Fibroblast of lung (primary cell): ENCODE measurements at regions not wholly inside any gene's neighbourhood (a gene's known extent, or its start where the extent isn't known, plus 50 kb on each side); places are given as distances from the start of the nearest gene placed in this dataset.

ENCODE experiments used
- DNase-seq, 2 donors: peaks; one replicate each; pipeline versions ENCODE4 v3.0.0 to v3.0.0-alpha.2; 2010; ENCODE audit warnings: low read depth in 2 of 2
- H2AFZ ChIP-seq: 2 replicates; pipeline ENCODE4 v1.5.1; 2012; ENCODE audit warnings: low read length, control low read depth, inconsistent platforms
- H3K27ac ChIP-seq: 2 replicates; pipeline ENCODE4 v1.5.1; 2011; ENCODE audit warnings: low read length, control low read depth; ENCODE audit not compliant: insufficient read depth
- H3K27me3 ChIP-seq: 2 replicates; pipeline ENCODE4 v1.5.1; 2011; ENCODE audit warnings: mild to moderate bottlenecking, low read length; ENCODE audit not compliant: control insufficient read depth, insufficient read depth
- H3K36me3 ChIP-seq: 2 replicates; pipeline ENCODE4 v1.5.1; 2011; ENCODE audit warnings: low read length; ENCODE audit not compliant: control insufficient read depth, insufficient read depth
- H3K4me1 ChIP-seq: 2 replicates; pipeline ENCODE4 v1.5.1; 2011; ENCODE audit warnings: low read length; ENCODE audit not compliant: control insufficient read depth, insufficient read depth; ENCODE audit errors: extremely low read depth
- H3K4me2 ChIP-seq: 2 replicates; pipeline ENCODE4 v1.5.1; 2011; ENCODE audit warnings: low read length, control low read depth; ENCODE audit not compliant: insufficient read depth; ENCODE audit errors: extremely low read depth
- H3K4me3 ChIP-seq, 4 experiments: fragments of 200-600 bp in 1 of 4; sonication (generic) in 1 of 4; replicated peaks in 1 of 4; 2 replicates each; pipeline ENCODE4 v1.5.1; 2011 to 2016; ENCODE audit warnings: low read length in 4 of 4, low read depth in 3 of 4, mild to moderate bottlenecking in 3 of 4, control low read depth in 2 of 4, inconsistent platforms in 1 of 4, mixed read lengths in 1 of 4; ENCODE audit not compliant: insufficient read depth in 1 of 4; ENCODE audit errors: control extremely low read depth in 1 of 4
- H3K79me2 ChIP-seq: 2 replicates; pipeline ENCODE4 v1.5.1; 2012; ENCODE audit warnings: mild to moderate bottlenecking, low read length, inconsistent platforms; ENCODE audit not compliant: control insufficient read depth, insufficient read depth
- H3K9ac ChIP-seq: 2 replicates; pipeline ENCODE4 v1.5.1; 2011; ENCODE audit warnings: mild to moderate bottlenecking, low read length, control low read depth; ENCODE audit not compliant: insufficient read depth
- H3K9me3 ChIP-seq: 2 replicates; pipeline ENCODE4 v1.5.1; 2012; ENCODE audit warnings: low read depth, low read length; ENCODE audit not compliant: control insufficient read depth, insufficient read depth
- H4K20me1 ChIP-seq: 2 replicates; pipeline ENCODE4 v1.5.1; 2011; ENCODE audit warnings: low read length; ENCODE audit not compliant: control insufficient read depth, insufficient read depth; ENCODE audit errors: extremely low read depth
- CTCF ChIP-seq, 2 donors: IDR thresholded peaks in 1 of 2; conservative IDR thresholded peaks in 1 of 2; 1 replicate in 1 of 2; 2 replicates in 1 of 2; pipeline ENCODE4 v1.5.1; 2011 to 2012; ENCODE audit warnings: low read length in 2 of 2, control low read depth in 1 of 2, inconsistent platforms in 1 of 2, low read depth in 1 of 2, mild to moderate bottlenecking in 1 of 2
- EZH2 ChIP-seq: IDR thresholded peaks from 2 replicates; pipeline ENCODE4 v1.5.1; 2012; ENCODE audit warnings: low read length, control low read depth, mild to moderate bottlenecking; ENCODE audit errors: missing control alignments

- Histone ChIP-seq H3K9me3 (no peaks in the 10 kb centered on the region), H2AFZ (no peak overlapping the region), H3K27ac (no peak overlapping the region), H3K4me3 (no peak overlapping the region), H3K4me1 (no peaks in the 10 kb centered on the region), H3K9ac (no peak overlapping the region), H4K20me1 (no peaks in the 10 kb centered on the region), H3K36me3 (no peaks in the 10 kb centered on the region), H3K27me3 (no peaks in the 10 kb centered on the region), H3K4me2 (no peak overlapping the region), H3K79me2 (no peaks in the 10 kb centered on the region)
- TF ChIP-seq CTCF (conservative IDR thresholded peaks at IDR 0.05 in 1 of 2, IDR thresholded peaks at IDR 0.05 in 1 of 2; ENCODE audit: low read depth in 1 of 2, low read length in 2 of 2) (no peak), EZH2 (no peak)
- DNase-seq = no peak
Measured at GRCh38 chr1:168947041-168947440, 159.4 kb upstream of the ATP1B1 start.

- Histone ChIP-seq H3K4me2 (no peak overlapping the region), H3K9me3 (no peaks in the 10 kb centered on the region), H4K20me1 (no peaks in the 10 kb centered on the region), H3K27me3 (no peaks in the 10 kb centered on the region), H3K79me2 (no peaks in the 10 kb centered on the region), H3K4me3 (no peak overlapping the region), H3K36me3 (no peaks in the 10 kb centered on the region), H2AFZ (no peak overlapping the region), H3K9ac (no peak overlapping the region), H3K27ac (no peak overlapping the region), H3K4me1 (no peaks in the 10 kb centered on the region)
- no peak for TF ChIP-seq EZH2
- no peak for TF ChIP-seq CTCF (conservative IDR thresholded peaks at IDR 0.05 in 1 of 2, IDR thresholded peaks at IDR 0.05 in 1 of 2; ENCODE audit: low read depth in 1 of 2, low read length in 2 of 2)
- no peak for DNase-seq
Measured at GRCh38 chr1:168949672-168950071, 156.8 kb upstream of the ATP1B1 start.

GRCh38 chr1:168957818-168958217 lies 148.7 kb upstream of the ATP1B1 start:
- H4K20me1 ChIP-seq = no peaks in the 10 kb centered on the region
- H3K9ac ChIP-seq = no peak overlapping the region
- H3K4me1 ChIP-seq = no peaks in the 10 kb centered on the region
- H3K4me3 ChIP-seq = no peak overlapping the region
- no peak for TF ChIP-seq CTCF (conservative IDR thresholded peaks at IDR 0.05 in 1 of 2, IDR thresholded peaks at IDR 0.05 in 1 of 2; ENCODE audit: low read depth in 1 of 2, low read length in 2 of 2)
- TF ChIP-seq EZH2 = no peak
- peaks cover 3% of the 10 kb centered on the region for H3K27me3 ChIP-seq
- no peak overlapping the region for H3K27ac ChIP-seq
- H3K4me2 ChIP-seq = no peak overlapping the region
- H3K79me2 ChIP-seq = no peaks in the 10 kb centered on the region
- DNase-seq = no peak
- H3K36me3 ChIP-seq = no peaks in the 10 kb centered on the region
- H2AFZ ChIP-seq = no peak overlapping the region
- no peaks in the 10 kb centered on the region for H3K9me3 ChIP-seq
